Activated CD4-positive, alpha-beta T cell treated with anti-CD3 and anti-CD28 coated beads for 36 hours (primary cell): ENCODE measurements at regions not wholly inside any gene's neighbourhood (a gene's known extent, or its start where the extent isn't known, plus 50 kb on each side); places are given as distances from the start of the nearest gene placed in this dataset.

Source experiments
- ATAC-seq: fragments of 200-7000 bp; cut with Tn5 transposase; one replicate; pipeline ENCODE4 v1.10.0; 2021; ENCODE audit warnings: mild to moderate bottlenecking, moderate library complexity
- CTCF ChIA-PET: fragments of 350-600 bp; sonication (Branson Sonifier 250); formaldehyde crosslinking; loops from one replicate; lab custom pipeline; 2021; ENCODE audit warnings: antibody characterized with exemption; lab: Charles Lee
- POLR2A ChIA-PET: fragments of 350-600 bp; sonication (Branson Sonifier 250); formaldehyde crosslinking; loops from one replicate; lab custom pipeline; 2021; ENCODE audit warnings: antibody characterized with exemption, inconsistent platforms; lab: Charles Lee
- DNase-seq: peaks from one replicate; pipeline ENCODE4 v3.0.0-alpha.2; 2020
- H3K27ac Mint-ChIP-seq: one replicate; pipeline ENCODE4 v1.8.0; 2021; ENCODE audit warnings: mixed read lengths
- H3K27me3 Mint-ChIP-seq: one replicate; pipeline ENCODE4 v1.8.0; 2021; ENCODE audit warnings: mixed read lengths
- H3K36me3 Mint-ChIP-seq: one replicate; pipeline ENCODE4 v1.8.0; 2021; ENCODE audit warnings: low read depth, mixed read lengths
- H3K4me1 Mint-ChIP-seq: one replicate; pipeline ENCODE4 v1.8.0; 2021; ENCODE audit warnings: mixed read lengths
- H3K4me3 Mint-ChIP-seq: one replicate; pipeline ENCODE4 v1.8.0; 2021; ENCODE audit warnings: mild to moderate bottlenecking, moderate library complexity, mixed read lengths
- H3K9me3 Mint-ChIP-seq: one replicate; pipeline ENCODE4 v1.8.0; 2021; ENCODE audit warnings: low read depth, mixed read lengths
- intact Hi-C, 2 experiments: fragments of 100-400 bp; cut with DNase I in 1 of 2; cut with micrococcal nuclease in 1 of 2; formaldehyde crosslinking; loops; one replicate each; pipeline versions ENCODE4 v1.14.2 to v1.15.1; 2022 to 2024; cut with DNase I, micrococcal nuclease

DNA sequence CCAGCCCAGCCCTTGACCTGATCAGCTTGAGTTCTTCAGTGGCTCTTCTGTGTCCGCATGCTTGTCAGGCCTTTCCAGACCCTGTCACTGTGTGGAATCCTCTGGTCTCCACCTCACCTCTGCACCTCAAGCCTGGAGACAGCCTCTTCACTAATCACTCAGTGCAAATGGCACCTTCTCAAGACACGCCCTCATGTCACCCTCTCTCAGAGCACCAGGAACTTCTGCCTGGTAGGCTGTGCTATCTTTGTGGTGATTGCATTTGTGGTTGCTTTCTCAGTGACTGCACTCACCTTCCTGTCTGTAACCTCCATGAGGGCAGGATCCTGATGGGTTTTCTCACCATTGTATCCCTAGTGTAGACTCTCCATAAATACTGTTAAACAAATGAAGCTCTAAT, 435.2 kb upstream of the CDH4 start:
- peaks cover 9% of the 10 kb centered on the region for H3K4me1 Mint-ChIP-seq
- no peak for ATAC-seq
- H3K27me3 Mint-ChIP-seq, result peaks cover 17% of the 10 kb centered on the region
- ChIA-PET POLR2A (no interaction called here), CTCF (interaction anchor here (0.8 kb wide), 1 partner anchor 11 kb away, joined by 3 read pairs; no protein-coding TSS in a partner anchor)
- H3K4me3 Mint-ChIP-seq, result no peak overlapping the region
- H3K36me3 Mint-ChIP-seq, result no peaks in the 10 kb centered on the region
- no peak for DNase-seq
- intact Hi-C loops, result no loop called here
- no peak overlapping the region for H3K27ac Mint-ChIP-seq
- peaks cover 5% of the 10 kb centered on the region for H3K9me3 Mint-ChIP-seq

DNA sequence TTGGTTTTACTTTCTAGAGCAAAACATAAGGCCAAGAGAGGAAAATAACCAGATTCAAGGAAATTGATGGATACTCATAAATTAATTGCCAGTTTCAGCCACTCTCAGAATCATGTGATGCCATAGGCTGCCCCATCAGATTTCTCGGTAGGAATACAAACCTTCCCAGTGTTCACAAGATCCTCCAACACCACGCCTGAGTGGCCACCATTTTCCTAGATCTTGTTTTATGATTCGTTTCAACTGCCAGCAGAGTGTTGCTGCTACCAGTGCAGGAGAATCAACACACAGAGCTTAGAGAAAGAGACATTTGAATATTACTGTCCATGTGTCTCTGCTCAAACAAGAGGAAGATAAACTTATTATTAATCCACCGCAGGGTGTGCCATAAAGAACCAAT, 434.2 kb upstream of the CDH4 start:
- Mint-ChIP-seq H3K36me3 (no peaks in the 10 kb centered on the region), H3K27me3 (peaks cover 18% of the 10 kb centered on the region), H3K4me3 (no peak overlapping the region), H3K9me3 (peaks cover 3% of the 10 kb centered on the region), H3K4me1 (peaks cover 9% of the 10 kb centered on the region), H3K27ac (no peak overlapping the region)
- intact Hi-C loops, result no loop called here
- ChIA-PET POLR2A (no interaction called here), CTCF (no interaction called here)
- no peak for DNase-seq
- no peak for ATAC-seq

DNA sequence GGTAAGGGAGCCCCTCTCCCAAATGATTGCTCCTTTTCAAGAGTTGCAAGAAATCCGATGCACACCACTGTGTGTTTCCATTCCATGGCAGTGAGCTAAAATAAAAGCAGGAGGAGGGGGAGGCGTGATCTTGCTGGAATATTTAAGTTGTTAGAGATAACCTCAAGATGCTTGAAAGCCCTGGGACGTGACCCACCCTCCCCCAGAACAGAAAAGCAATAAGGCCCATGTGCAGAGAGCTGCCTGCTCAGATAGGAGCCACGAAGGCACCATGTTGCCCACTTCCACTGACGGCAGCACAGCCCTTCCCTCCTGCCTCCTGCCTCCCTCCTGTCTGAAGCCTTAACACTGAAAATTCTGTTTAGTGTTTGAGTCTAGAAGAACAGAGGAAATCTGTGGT, 432.6 kb upstream of the CDH4 start:
- ATAC-seq, result no peak
- DNase-seq, result no peak
- peaks cover 9% of the 10 kb centered on the region for H3K4me1 Mint-ChIP-seq
- ChIA-PET POLR2A (no interaction called here), CTCF (no interaction called here)
- H3K9me3 Mint-ChIP-seq, result peaks cover 3% of the 10 kb centered on the region
- H3K36me3 Mint-ChIP-seq, result no peaks in the 10 kb centered on the region
- intact Hi-C loops, result no loop called here
- H3K27ac Mint-ChIP-seq, result no peak overlapping the region
- peaks cover 20% of the 10 kb centered on the region for H3K27me3 Mint-ChIP-seq
- H3K4me3 Mint-ChIP-seq, result no peak overlapping the region

DNA sequence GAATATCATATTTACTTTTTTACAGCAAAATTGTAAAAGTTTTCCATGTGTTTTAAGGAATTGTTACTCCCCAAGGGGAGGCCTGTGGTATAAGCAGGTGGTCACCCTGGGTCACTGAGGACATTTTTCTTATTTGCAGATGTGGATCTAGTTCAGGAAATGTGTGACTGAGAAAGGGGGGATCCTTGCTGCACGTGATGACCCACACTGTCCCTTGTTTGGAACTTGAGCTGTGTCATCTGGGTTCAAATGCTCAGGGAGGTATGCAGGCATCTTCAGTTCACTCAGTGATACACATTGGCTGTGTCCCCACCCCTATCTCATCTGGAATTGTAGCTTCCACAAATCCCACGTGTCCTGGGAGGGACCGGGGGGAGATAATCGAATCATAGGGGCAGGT, 431.9 kb upstream of the CDH4 start:
- peaks cover 9% of the 10 kb centered on the region for H3K4me1 Mint-ChIP-seq
- H3K4me3 Mint-ChIP-seq, result no peak overlapping the region
- H3K27ac Mint-ChIP-seq, result no peak overlapping the region
- POLR2A ChIA-PET, result no interaction called here
- peaks cover 3% of the 10 kb centered on the region for H3K9me3 Mint-ChIP-seq
- no peak for DNase-seq
- no peak for ATAC-seq
- CTCF ChIA-PET, result interaction anchor here (0.6 kb wide), 1 partner anchor 65 kb away, joined by 3 read pairs; no protein-coding TSS in a partner anchor
- H3K27me3 Mint-ChIP-seq, result peaks cover 24% of the 10 kb centered on the region
- intact Hi-C loops, result no loop called here
- no peaks in the 10 kb centered on the region for H3K36me3 Mint-ChIP-seq

DNA sequence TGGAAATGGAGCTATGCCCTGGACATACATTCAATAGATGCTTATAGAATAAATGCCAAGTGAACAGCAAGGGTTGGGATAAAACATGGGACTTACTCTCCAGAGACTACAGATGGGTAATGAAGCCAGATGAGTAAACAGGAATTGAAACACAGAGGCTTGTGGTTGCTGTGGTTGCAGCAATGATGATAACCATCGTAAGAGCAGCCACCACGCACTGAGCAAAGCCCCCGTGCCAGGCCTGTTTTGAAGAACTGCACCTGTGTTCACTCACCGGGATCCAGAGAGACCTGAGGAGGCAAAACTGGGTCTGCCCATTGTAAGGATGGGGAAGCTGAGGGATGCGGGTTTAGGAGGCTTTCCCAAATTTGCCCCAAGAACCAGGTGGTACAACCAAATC, 431.1 kb upstream of the CDH4 start:
- ChIA-PET CTCF (interaction anchor here (0.7 kb wide), 1 partner anchor 480 kb away, joined by 3 read pairs; no protein-coding TSS in a partner anchor), POLR2A (no interaction called here)
- peak; percentile 58 for ATAC-seq
- Mint-ChIP-seq H3K4me1 (peaks cover 9% of the 10 kb centered on the region), H3K36me3 (no peaks in the 10 kb centered on the region), H3K27ac (no peak overlapping the region), H3K27me3 (peaks cover 24% of the 10 kb centered on the region), H3K4me3 (no peak overlapping the region), H3K9me3 (peaks cover 3% of the 10 kb centered on the region)
- intact Hi-C loops, result no loop called here
- DNase-seq, result peak; percentile 45

DNA sequence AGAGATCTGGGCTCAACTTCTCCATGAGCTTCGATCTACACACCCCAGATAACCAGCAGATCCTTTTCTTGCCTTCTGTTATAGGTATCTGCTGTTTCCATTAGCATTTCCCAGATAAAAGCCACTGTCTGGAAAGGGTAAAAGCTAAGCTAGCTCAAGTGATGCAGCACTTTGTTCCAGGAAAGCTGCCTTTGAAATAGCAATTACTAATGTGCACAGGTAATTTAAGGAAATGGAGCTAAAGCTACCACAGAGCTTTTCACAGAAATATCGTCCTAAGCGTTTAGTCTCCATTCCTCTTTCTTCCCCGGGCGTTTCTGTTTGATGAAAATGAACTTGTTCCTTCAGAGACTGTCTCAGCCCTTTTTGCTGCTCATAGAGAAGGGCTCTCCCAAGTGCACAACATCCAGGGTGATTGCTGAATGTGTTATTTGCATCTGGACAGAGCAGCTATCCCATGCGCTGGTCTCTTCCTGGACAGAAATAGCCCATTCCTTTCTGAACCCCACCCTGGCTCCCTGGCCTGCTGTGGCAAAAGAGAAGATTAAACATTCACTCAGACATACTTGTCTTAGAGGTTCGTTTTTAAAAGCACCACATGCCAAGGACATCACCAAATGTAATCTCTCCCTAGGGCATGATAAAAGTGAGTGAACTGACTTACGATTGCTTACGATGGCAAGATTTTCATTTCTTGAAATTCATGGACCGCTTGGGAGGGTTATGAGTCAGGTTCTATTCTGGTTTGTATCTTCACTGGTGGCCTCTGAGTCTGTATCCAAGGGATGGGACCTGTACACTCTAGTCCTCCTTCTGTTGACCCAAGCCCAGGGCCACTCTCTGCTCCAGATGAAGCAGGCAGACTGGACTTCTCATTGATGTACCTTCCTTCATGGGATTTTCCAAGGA, 429.1 kb upstream of the CDH4 start:
- DNase-seq, result no peak
- H3K9me3 Mint-ChIP-seq, result peaks cover 2% of the 10 kb centered on the region
- peaks cover 20% of the 10 kb centered on the region for H3K27me3 Mint-ChIP-seq
- CTCF ChIA-PET, result no interaction called here
- ATAC-seq, result no peak
- H3K4me3 Mint-ChIP-seq, result no peak overlapping the region
- intact Hi-C loops, result no loop called here
- no peak overlapping the region for H3K27ac Mint-ChIP-seq
- peaks cover 9% of the 10 kb centered on the region for H3K4me1 Mint-ChIP-seq
- H3K36me3 Mint-ChIP-seq, result no peaks in the 10 kb centered on the region
- POLR2A ChIA-PET, result no interaction called here

DNA sequence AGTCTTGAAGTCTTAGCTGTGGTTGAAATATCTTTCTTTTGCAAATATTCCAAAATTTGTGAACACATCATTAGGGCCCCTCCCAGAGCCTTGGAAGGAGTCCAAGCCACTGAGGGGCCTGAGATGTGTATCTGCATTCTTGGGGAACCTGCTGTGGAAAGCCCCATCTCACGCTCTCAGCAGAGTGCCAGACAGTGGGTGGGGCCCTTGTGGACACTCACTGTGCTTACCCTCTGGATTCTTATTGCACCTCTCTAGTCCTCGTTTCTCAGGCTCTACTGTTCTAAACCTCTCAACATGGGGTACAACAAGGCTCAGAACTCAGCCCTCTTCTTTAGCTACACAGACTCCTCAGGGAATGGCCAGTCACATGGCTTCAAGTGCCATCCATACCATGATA, 416.2 kb upstream of the CDH4 start:
- ATAC-seq, result no peak
- intact Hi-C loops, result no loop called here
- H3K4me1 Mint-ChIP-seq, result no peaks in the 10 kb centered on the region

DNA sequence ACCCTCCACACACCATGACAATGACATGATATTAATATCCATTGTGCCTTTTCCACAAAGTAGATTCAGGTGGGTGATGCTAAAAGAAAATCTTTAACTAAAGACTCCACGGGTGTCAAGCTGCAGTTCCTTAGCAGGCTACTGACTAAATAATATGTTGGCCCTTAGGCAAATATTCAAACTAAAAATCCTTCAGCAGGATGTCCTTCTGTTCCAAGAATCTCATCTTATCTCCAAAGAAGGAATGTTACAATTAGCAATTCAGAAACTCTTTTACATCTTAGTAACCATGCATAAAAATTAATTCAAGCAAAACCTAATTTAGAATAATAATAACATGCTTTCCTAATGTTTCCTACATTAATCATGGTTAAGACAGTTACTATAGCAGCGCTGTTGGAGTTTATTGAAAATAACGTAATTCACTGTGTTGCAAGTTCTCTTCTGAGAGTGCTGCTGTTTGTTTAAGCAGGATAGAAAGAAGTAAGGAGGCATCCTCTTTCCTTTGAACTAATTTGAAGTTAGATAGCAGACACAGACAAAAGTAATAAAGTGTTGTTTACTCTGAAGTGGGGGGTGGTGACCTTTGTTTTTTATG, 414.8 kb upstream of the CDH4 start:
- no peak for ATAC-seq
- no peaks in the 10 kb centered on the region for H3K36me3 Mint-ChIP-seq

More for the DNA sequence above, 416.2 kb upstream of the CDH4 start:
- CTCF ChIA-PET, result no interaction called here
- POLR2A ChIA-PET, result no interaction called here
- no peak overlapping the region for H3K4me3 Mint-ChIP-seq
- peaks cover 2% of the 10 kb centered on the region for H3K9me3 Mint-ChIP-seq
- DNase-seq, result no peak
- H3K36me3 Mint-ChIP-seq, result no peaks in the 10 kb centered on the region
- H3K27me3 Mint-ChIP-seq, result peaks cover 18% of the 10 kb centered on the region
- no peak overlapping the region for H3K27ac Mint-ChIP-seq

DNA sequence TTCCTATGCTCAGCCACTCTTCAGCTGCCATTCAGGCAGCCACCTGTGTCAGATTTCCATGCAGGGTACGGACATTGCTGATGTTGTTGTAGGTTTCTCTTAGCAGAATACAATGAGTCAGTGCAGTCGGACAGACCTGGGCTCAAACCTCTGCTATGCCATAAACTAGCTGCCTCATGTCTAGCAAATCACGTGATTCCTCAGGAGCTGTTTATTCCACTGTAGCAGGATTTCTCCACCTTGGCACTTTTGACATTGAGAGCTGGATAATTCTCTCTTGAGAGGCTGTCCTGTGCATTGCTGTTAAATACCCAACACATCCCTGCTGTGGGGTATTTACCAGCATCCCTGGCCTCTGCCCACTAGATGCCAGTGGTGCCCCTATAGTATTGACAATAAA, 413.8 kb upstream of the CDH4 start:
- CTCF ChIA-PET, result no interaction called here
- H3K4me3 Mint-ChIP-seq, result no peak overlapping the region

More for the DNA sequence above, 414.8 kb upstream of the CDH4 start:
- Mint-ChIP-seq H3K9me3 (peaks cover 2% of the 10 kb centered on the region), H3K4me3 (no peak overlapping the region), H3K27me3 (peaks cover 18% of the 10 kb centered on the region), H3K4me1 (no peaks in the 10 kb centered on the region), H3K27ac (no peak overlapping the region)
- ChIA-PET POLR2A (no interaction called here), CTCF (no interaction called here)
- DNase-seq, result no peak
- intact Hi-C loops, result no loop called here

DNA sequence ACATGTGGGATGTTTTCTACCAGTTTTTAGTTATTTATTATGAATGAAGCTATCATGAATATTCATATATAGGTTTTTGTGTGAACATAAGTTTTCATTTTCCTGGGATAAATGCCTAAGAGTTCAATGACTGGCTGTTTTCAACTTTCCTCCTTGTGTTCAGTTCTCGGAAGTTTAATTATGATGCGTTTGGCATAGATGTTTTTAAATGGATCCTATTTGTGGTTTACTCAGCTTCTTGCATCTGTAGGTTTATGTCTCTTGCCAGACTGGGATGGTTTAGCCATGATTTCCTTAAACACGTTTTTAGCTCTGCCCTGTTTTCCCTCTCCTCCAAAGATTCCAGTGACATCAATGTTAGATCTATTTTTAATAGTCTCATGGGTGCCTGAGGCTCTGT, 411.1 kb upstream of the CDH4 start:
- Mint-ChIP-seq H3K4me1 (no peaks in the 10 kb centered on the region), H3K27me3 (peaks cover 15% of the 10 kb centered on the region), H3K27ac (no peak overlapping the region), H3K9me3 (peaks cover 2% of the 10 kb centered on the region), H3K4me3 (no peak overlapping the region), H3K36me3 (no peaks in the 10 kb centered on the region)
- intact Hi-C loops, result no loop called here
- no peak for ATAC-seq
- no peak for DNase-seq
- ChIA-PET POLR2A (no interaction called here), CTCF (no interaction called here)

More for the DNA sequence above, 413.8 kb upstream of the CDH4 start:
- no peak for DNase-seq
- no peak overlapping the region for H3K27ac Mint-ChIP-seq
- H3K27me3 Mint-ChIP-seq, result peaks cover 21% of the 10 kb centered on the region
- intact Hi-C loops, result no loop called here
- no peak for ATAC-seq
- H3K9me3 Mint-ChIP-seq, result peaks cover 2% of the 10 kb centered on the region
- no peaks in the 10 kb centered on the region for H3K4me1 Mint-ChIP-seq
- POLR2A ChIA-PET, result no interaction called here
- no peaks in the 10 kb centered on the region for H3K36me3 Mint-ChIP-seq

DNA sequence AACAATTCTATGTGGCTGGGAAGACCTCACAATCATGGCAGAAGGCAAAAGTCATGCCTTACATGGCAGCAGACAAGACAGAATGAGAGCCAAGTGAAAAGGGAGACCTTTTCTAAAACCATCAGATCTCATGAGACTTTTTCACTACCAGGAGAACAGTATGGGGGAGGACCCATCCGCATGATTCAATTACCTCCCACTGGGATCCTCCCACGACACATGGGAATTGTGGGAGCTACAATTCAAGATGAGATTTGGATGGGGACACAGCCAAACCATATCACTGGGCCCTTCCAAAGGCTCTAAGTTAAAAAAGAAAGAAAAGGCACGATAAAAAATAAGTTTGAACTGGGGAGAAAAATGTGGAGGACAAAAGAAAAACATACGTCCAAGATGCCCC, 406.9 kb upstream of the CDH4 start:
- Mint-ChIP-seq H3K36me3 (no peaks in the 10 kb centered on the region), H3K9me3 (peaks cover 2% of the 10 kb centered on the region)
- POLR2A ChIA-PET, result no interaction called here

More for the DNA sequence above, 406.9 kb upstream of the CDH4 start:
- intact Hi-C loops, result no loop called here
- Mint-ChIP-seq H3K4me1 (no peaks in the 10 kb centered on the region), H3K27me3 (peaks cover 9% of the 10 kb centered on the region), H3K27ac (no peak overlapping the region), H3K4me3 (no peak overlapping the region)
- CTCF ChIA-PET, result interaction anchor here (0.6 kb wide), 1 partner anchor 12 kb away, joined by 3 read pairs; no protein-coding TSS in a partner anchor
- no peak for ATAC-seq
- no peak for DNase-seq
